ENCODE measurements at regions not wholly inside any gene's neighbourhood (a gene's known extent, or its start where the extent isn't known, plus 50 kb on each side); places are given as distances from the start of the nearest gene placed in this dataset.

DNA sequence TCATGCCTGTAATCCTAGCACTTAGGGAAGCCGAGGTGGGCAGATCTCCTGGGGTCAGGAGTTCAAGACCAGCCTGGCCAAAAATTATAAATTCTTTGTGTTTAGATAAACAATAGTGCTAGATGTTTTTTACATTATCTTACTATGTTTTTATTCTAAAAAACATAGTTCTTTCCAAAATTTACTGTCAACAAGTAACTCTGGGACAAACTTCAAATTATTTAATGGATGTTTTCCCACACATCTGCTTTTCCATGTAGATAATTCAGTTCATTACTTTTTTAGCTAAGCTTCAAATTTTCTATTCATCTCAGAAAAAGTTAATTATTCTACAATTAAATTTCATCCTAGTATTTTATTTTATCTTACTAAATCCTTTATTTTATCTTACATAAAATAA is 596.2 kb upstream of the LRRC4C start:
- TF ChIP-seq, protein P1, sequence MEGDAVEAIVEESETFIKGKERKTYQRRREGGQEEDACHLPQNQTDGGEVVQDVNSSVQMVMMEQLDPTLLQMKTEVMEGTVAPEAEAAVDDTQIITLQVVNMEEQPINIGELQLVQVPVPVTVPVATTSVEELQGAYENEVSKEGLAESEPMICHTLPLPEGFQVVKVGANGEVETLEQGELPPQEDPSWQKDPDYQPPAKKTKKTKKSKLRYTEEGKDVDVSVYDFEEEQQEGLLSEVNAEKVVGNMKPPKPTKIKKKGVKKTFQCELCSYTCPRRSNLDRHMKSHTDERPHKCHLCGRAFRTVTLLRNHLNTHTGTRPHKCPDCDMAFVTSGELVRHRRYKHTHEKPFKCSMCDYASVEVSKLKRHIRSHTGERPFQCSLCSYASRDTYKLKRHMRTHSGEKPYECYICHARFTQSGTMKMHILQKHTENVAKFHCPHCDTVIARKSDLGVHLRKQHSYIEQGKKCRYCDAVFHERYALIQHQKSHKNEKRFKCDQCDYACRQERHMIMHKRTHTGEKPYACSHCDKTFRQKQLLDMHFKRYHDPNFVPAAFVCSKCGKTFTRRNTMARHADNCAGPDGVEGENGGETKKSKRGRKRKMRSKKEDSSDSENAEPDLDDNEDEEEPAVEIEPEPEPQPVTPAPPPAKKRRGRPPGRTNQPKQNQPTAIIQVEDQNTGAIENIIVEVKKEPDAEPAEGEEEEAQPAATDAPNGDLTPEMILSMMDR (IDR thresholded peaks at IDR 0.05; ENCODE audit: extremely low read depth, insufficient read depth, missing control alignments): no peak
- in situ Hi-C loops (cut with MboI; ENCODE audit: low pct_unique_long_range_greater_than_20kb, low sequenced_read_pairs, unreplicated experiment): no loop called here

DNA sequence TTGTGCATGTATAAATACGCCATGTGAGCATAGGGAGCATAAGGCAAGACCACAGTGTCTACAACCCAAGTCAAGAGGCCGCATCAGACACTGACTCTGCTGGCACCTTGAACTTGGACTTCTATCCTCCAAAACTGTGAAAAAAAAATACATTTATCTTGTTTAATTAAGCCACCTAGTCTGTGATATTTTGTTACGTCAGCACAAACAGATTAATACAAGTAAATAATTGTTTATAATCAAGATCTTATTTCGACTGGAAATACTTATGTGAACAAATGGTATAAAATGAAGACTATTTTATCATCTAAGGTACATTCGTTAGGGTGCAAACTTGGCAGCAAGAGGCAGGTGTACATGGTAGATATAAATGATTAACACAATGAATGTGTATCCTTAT is 599.3 kb upstream of the LRRC4C start:
- in situ Hi-C loops (cut with MboI; ENCODE audit: low pct_unique_long_range_greater_than_20kb, low sequenced_read_pairs, unreplicated experiment): no loop called here
- TF ChIP-seq, protein P1 (IDR thresholded peaks at IDR 0.05; ENCODE audit: extremely low read depth, insufficient read depth, missing control alignments): no peak

More for the DNA sequence above, 596.2 kb upstream of the LRRC4C start:
- no peak for DNase-seq (ENCODE audit: low spot score)

DNA sequence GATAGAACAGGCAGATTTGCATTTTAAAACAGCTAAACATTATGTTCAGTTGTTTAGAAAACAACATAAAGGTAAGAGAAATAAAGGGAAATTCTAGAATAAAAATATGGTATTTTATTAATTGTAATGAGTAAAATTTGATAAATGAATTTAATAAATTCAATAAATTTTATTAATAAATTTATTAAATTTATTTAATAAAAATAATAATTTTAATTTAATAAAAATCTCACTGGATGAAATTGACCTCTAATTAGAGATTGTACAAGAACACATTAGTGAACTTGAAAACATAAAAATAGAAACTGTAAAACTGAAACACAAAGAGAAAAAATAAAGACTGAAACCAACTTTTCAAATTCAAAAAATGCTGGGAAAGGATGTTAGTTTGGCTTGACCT is 605.7 kb upstream of the LRRC4C start:
- no peak for DNase-seq (ENCODE audit: low spot score)
- in situ Hi-C loops (cut with MboI; ENCODE audit: low pct_unique_long_range_greater_than_20kb, low sequenced_read_pairs, unreplicated experiment): no loop called here
- TF ChIP-seq, protein P1 (IDR thresholded peaks at IDR 0.05; ENCODE audit: extremely low read depth, insufficient read depth, missing control alignments): no peak

More for the DNA sequence above, 599.3 kb upstream of the LRRC4C start:
- no peak for DNase-seq (ENCODE audit: low spot score)

DNA sequence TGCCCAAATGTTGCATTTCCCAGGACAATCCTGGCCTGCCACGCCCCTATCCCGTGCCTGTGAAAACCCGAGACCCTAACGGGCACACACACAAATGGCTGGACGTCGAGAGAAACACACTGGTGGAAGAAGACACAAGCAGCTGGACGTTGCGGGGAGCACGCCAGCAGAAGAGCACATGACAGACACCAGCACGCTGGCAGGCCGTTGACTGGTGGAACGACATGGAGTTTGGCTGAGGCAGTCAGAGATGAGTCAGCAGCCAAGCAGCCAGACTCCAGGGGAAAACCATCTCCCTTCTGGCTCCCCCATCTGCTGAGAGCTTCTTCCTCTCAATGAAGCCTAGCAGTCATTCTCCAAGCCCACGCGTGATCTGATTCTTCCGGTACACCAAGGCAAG is 606.7 kb upstream of the LRRC4C start:
- DNase-seq (ENCODE audit: low spot score): no peak

DNA sequence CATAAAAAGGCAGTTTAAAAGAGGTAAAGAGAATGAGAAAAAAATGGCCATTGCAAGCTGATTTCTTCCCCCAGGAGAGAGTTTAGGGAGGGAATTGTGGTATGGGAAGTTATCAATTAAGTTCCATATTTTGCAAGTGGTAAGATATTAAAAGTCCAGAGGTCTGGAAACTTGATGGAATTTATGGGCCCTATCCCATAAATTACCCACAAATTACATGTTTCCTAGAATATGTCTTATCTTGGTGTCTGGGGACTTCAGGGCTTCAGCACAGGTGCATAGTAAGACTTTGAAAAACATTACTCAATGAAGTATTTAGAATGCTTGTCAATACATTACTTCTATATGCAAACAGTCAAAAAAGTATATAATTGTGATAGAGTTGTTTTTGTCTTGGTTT is 614.9 kb upstream of the LRRC4C start:
- no peak for DNase-seq (ENCODE audit: low spot score)
- TF ChIP-seq, protein P1 (IDR thresholded peaks at IDR 0.05; ENCODE audit: extremely low read depth, insufficient read depth, missing control alignments): no peak
- in situ Hi-C loops (cut with MboI; ENCODE audit: low pct_unique_long_range_greater_than_20kb, low sequenced_read_pairs, unreplicated experiment): no loop called here

More for the DNA sequence above, 606.7 kb upstream of the LRRC4C start:
- TF ChIP-seq, protein P1 (IDR thresholded peaks at IDR 0.05; ENCODE audit: extremely low read depth, insufficient read depth, missing control alignments): no peak
- in situ Hi-C loops (cut with MboI; ENCODE audit: low pct_unique_long_range_greater_than_20kb, low sequenced_read_pairs, unreplicated experiment): no loop called here

DNA sequence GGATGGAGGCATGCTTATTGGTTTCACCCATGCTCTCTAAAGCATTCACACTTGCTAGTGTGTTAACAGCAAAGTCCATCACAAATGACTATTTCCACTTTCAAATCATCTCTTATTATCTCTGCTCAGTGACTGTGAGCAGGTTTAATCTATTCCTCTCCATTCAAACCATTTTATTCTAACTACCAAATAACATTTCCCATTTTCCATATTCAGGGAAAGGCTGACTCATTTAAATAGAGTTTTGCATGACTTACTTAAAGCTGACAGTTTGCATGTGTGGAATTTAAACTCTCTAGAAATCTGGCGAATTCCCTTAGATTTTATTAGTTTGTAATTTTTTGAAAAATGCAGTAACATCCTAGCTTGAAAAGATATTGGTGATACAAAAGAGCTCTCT is 615.7 kb upstream of the LRRC4C start:
- no peak for DNase-seq (ENCODE audit: low spot score)
- TF ChIP-seq, protein P1 (IDR thresholded peaks at IDR 0.05; ENCODE audit: extremely low read depth, insufficient read depth, missing control alignments): no peak
- in situ Hi-C loops (cut with MboI; ENCODE audit: low pct_unique_long_range_greater_than_20kb, low sequenced_read_pairs, unreplicated experiment): no loop called here

DNA sequence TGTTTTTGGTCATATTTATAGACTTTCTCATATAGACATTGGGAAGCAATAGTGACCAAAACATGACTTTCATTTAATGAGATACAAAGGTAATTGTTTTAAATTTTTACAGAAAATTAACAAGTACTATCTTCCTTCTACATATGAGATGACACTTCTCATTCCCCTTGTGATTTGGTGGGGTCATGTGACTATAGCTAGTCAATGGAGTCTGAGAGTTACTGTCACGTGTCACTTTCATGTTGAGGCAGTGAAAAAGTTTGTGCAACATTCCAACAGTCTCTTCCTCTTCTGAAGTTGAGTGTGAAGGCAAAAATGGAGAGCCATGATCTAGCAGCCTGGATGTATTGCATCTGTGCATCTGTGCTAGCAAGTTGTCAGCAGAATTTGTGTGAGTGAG is 618.3 kb upstream of the LRRC4C start:
- no peak for DNase-seq (ENCODE audit: low spot score)
- TF ChIP-seq, protein P1 (IDR thresholded peaks at IDR 0.05; ENCODE audit: extremely low read depth, insufficient read depth, missing control alignments): no peak
- in situ Hi-C loops (cut with MboI; ENCODE audit: low pct_unique_long_range_greater_than_20kb, low sequenced_read_pairs, unreplicated experiment): no loop called here
